HG03460 (cell line): ENCODE measurements at regions not wholly inside any gene's neighbourhood (a gene's known extent, or its start where the extent isn't known, plus 50 kb on each side); places are given as distances from the start of the nearest gene placed in this dataset.
"Not testable (repeated sequence)": the region's sequence is repeated elsewhere in the genome, so short reads cannot be mapped to it uniquely, and the experiment has no call there.

Experiments used
- ATAC-seq: cut with Tn5 transposase; IDR thresholded peaks from one replicate; pipeline ENCODE4 v1.9.1; 2021; ENCODE audit not compliant: unreplicated experiment

DNA sequence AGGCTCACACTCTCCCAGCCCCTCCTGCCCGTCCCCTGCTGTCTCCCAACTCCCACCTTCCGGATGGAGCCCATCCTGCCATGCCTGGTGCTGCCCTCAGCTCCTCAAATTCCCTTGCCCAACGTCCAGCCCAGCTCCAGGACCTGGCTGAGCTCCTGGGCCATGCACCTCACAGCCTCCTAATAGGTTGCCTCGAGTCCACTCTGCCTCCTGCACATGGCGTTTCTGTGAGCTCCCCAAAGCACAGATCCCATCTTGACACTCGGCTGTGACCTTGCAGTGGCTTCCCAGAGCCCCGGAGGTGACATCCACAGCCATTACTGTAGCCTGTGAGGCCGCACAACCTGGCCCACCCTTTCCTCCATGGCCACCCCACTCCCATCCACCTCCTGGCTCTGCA lies 191.9 kb upstream of the SALL3 start:
- ATAC-seq: no peak

DNA sequence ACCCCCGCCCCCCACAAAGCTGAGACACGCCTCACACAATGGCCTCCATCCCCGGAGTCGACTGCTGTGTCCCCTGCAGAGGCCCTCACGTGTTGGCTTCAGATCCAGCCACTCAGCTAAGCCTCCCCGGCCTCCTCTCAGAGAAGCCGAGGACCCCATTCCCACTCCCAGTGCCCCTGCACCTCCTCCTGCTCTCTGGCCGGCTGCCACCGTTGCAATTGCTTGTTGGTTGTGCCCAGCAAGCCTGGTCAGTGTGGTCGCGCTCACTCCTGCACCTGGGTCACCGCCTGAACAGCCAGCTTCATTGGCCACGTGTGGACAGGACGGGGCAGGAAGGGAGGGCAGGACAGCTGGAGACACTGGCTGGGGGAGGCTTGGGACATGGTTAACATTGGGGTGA lies 191.5 kb upstream of the SALL3 start:
- ATAC-seq: no peak

DNA sequence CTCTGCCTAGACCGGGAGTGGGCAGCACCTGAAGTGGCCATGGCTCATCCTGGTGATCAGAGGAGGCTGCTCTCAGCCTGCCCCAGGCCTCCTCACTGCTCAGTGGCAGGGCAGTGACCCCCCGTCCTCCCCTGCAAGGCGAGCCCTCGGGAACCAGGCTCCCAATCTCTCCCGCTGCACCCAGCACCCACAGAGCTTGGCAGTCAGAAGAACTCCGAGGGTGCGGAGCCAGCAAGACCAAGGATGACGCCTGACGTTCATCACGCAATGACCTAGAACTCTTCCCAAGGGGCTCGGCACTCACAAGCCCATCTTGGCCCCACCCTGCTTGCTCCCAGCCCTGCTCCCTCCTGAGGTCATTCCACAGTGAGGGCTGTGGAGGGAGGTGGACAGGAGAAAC lies 189.8 kb upstream of the SALL3 start:
- no peak for ATAC-seq

GRCh38 chr18:78790511-78790910 lies 189.1 kb upstream of the SALL3 start:
- no peak for ATAC-seq

GRCh38 chr18:78790960-78791359 lies 188.7 kb upstream of the SALL3 start:
- no peak for ATAC-seq

- ATAC-seq: no peak
Observed at GRCh38 chr18:78792094-78792493, 187.5 kb upstream of the SALL3 start.

DNA sequence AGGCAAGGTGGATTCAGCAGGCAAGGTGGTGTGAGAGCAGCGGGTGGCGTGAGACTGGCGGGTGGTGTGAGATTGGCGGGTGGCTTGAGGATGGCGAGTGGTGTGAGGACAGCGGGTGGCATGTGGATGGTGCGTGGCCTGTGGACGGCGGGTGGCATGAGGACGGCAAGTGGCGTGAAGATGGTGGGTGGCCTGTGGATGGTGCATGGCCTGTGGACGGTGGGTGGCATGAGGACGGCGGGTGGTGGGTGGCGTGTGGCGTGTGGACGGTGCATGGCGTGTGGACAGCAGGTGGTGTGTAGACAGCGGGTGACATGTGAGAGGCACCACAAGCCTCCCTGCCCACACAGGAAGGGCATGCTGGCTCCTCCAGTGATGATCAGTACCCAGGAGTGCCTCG lies 186.9 kb upstream of the SALL3 start:
- no peak for ATAC-seq

DNA sequence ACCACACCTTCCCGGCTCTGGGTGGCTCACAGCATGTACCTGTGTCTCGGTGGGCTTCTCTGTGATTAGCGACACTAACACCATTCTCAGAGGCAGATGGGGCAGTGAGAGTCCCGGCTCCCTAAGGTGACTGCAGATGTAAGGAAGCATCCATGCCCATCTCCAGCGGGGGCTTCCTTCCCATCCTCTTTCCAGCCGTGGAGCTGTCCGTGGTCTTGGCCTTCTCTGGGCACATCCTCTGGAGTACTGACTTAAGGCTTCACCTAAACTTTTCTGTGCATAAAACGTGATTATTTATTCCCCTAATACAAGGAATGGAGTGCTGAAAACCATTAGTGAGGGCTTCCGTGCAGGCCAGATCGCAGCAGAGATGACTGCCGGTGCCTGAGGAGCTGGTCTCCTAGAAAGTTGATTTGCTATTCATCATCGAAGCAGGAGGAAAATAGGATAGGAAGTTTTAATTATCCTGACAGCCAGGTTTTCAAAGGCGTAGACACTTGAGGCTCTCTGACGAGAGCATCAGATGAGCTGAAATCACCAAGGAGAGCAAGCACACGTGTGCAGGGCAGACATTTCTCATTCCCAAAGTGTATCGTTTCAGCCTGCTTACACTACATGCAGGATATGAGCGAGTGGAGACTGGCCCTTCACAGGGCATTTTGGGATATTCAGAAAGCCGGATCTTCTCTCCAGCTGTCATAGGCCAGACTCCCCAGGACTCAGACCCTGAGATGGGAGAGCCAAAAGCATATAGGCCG lies 186.1 kb upstream of the SALL3 start:
- ATAC-seq: no peak

DNA sequence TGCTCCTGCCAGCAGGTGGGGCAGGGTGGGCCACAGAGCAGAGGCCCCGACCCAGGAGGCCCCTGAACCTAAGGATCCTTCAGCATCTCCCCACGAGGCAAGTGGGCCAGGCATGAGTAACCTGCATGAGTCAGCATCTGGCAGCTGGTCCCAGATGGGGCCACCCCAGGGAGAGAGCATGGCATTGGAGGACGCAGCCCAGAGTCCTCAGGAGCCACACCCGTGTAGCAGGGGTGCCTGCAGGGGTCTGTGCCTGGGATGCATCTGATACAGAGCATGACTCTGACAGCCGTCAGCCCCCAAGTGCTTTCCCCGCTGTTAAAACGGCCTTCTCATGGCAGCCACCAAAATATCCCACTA lies 185.6 kb upstream of the SALL3 start:
- no peak for ATAC-seq

DNA sequence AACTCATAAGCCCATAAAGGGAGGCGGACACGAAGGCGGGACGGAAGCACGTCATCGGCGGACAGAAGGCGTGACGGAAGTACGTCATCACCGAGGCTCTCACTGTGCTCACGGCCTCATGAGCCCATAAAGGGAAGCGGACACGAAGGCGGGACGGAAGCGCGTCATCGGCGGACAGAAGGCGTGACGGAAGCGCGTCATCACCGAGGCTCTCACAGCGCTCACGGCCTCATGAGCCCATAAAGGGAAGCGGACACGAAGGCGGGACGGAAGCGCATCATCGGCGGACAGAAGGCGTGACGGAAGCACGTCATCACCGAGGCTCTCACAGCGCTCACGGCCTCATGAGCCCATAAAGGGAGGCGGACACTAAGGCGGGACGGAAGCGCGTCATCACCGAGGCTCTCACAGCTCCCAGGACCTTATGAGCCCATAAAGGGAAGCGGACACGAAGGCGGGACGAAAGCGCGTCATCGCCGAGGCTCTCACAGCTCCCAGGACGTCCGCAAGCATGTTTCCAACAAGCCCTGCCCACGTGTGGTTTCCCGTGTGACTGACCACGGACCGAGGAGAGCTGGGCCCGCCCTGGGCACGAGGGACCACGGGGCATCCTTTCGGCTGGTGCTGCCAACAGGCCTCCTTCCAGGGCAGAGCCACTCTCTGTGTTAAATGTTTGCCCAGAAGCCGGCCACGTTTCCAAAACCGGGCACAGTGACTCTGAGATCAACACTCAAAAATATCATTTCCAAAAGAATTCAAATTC lies 182.7 kb upstream of the SALL3 start:
- ATAC-seq: no peak

DNA sequence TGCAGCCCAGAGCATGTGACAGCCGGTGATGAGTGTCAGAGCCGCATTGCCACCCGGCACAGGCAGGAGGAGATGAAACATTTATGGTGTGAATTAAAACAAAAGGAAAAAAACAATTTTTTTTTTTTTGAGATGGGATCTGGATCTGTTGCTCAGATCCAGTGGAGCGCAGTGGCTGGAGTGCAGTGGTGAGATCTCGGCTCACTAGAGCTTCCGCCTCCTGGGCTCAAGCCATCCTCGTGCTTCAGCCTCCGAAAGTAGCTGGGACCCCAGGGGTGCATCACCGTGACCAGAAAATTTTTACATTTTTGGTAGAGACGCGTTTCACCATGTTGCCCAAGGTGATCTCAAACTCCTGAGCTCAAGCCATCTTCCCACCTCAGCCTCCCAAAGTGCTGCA lies 182.1 kb upstream of the SALL3 start:
- ATAC-seq: no peak

DNA sequence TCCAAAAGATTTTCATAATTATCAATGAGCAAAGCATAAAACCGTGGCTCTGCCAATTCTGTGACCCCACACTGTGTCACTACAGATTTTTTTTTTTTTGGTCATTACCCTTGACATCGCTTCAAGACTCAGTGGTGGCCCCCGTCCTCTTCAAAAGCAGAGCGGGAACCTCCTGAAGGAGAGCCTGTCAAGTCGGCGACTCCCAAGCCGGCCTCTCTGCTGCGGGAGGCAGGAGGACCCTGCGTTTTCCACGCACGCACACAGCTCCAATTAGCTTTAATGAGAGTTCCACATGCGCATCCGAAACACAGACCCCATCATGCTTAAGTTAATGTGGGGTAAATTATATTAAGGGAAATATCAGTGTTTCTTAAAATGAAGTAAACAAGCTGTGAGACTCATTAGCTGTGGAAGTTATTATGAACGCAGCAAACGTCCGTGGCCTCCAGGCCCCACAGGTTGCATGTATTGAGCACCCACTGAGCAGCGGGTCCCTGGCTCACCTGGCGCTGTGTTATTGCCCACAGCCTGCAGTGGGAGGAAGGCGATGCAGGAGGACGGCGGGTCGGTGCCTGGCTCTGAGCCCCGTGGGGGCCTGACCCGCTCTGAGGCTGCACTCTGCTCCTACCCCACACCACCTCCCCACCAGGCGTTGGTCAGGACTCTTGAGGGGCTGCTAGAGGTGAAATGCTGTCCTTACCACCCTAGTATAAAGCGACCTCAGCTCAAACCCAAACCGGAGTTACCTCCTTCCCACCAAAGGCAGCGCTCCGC lies 181.0 kb upstream of the SALL3 start:
- ATAC-seq: no peak

GRCh38 chr18:78799382-78800089 lies 180.1 kb upstream of the SALL3 start:
- no peak for ATAC-seq

- ATAC-seq: not testable (repeated sequence)
Observed at GRCh38 chr18:78800102-78800851, 179.3 kb upstream of the SALL3 start.

- ATAC-seq: no peak
Observed at GRCh38 chr18:78801011-78801410, 178.6 kb upstream of the SALL3 start.

GRCh38 chr18:78803104-78803503 lies 176.5 kb upstream of the SALL3 start:
- ATAC-seq: no peak

DNA sequence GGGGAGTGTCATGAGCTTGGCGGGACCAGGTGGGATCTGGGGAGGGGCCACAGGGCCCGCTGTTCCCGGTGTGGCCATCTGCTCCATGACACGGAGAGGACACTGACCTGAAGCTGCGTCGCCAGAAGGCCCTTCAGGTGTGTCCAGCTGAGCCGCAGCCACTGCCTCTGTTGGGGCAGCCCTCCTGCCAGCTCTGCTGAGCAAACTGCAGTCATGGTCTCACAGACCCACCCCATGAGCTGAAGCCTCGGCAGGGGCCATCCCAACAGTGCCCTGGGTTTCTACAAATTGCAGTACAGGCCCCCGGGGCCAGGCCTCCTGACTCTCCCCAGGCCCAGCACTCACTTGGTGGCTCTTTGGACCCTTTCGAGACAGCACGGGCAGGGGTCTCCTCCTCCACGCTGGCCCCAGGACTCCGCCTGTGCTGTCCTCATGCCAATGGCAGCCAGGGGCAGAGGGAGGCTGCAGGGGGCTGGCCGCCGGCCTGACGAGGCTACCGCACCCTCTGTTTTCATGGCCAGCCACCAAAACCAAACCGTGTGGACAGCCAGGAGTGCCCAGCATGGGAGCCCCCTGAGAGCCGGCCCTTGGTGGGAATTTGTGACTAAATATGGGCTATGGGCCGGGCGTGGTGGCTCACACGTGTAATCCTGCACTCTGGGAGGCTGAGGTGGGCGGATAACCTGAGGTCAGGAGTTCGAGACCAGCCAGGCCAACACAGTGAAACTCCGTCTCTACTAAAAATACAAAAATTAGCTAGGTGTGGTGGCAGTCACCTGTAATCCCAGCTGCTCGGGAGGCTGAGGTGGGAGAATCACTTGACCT lies 175.2 kb upstream of the SALL3 start:
- ATAC-seq: no peak

DNA sequence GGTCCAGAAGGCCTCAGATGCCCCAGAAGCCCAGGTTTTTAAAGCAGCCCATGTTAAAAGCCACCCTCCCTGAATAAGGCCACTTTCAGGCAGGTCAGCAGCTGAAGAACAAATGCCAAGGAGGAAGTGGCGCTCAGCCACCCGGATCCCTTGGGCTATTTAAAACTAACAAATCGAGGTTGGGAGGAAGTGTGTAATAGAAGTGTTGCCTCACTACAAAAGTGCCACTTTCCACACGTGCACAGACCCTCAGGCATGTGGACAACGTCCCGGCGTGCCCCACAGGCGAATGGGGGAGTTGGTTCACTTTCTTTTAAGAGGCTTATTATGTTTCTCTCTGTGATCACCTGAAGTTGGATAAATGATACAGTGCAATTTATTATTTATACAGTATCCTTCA lies 173.8 kb upstream of the SALL3 start:
- no peak for ATAC-seq

DNA sequence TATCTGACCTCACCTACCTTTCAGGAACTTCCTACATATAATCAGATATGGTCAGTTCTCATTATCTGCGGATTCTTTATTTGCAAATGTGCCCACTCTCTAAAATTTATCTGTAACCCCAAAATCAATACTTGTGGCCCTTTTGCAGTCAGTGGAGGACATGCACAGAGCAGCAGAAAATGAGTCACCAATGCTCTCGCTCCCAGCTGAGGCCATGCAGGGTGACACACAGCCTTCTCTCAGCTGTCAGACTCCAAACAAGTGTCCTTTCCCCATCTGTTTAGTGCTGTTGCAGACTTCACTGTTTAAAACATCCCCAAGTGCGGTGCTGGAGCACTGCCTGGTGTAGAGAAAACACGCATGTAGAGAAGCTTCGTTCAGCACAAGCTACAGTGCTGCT lies 171.9 kb upstream of the SALL3 start:
- no peak for ATAC-seq

GRCh38 chr18:78809845-78810244 lies 169.8 kb upstream of the SALL3 start:
- ATAC-seq: no peak
